ENCODE measurements at regions not wholly inside any gene's neighbourhood (a gene's known extent, or its start where the extent isn't known, plus 50 kb on each side); places are given as distances from the start of the nearest gene placed in this dataset.

DNA sequence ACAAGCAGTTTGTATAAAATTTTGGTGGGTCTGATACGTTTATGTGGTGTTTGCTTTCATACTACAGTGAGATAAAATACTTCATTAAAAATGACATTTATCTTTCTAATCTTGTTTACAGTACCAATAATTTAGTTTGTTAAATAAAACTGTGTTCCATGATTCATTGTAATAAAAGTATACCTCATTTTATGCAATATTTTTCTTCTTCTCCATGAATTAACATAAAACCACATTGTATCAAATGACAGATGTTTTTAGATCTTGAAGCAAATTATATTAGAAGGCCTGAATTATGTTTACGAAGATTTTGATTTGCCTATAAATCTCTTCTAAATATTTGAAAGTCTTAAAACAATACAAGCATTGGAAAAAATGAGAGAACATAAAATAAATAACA is 1443.0 kb upstream of the CDH6 start:
- no peaks in the 10 kb centered on the region for H3K36me3 ChIP-seq (replicated peaks in 1 of 2; ENCODE audit: insufficient read depth in 1 of 2, low read depth in 2 of 2)
- WGBS, 2 donors: 20 to 29% methylated on average over 2 of the region's 2 CpGs
- H3K9me3 ChIP-seq: no peaks in the 10 kb centered on the region
- no peak overlapping the region for H3K27ac ChIP-seq
- TF ChIP-seq, protein P1, sequence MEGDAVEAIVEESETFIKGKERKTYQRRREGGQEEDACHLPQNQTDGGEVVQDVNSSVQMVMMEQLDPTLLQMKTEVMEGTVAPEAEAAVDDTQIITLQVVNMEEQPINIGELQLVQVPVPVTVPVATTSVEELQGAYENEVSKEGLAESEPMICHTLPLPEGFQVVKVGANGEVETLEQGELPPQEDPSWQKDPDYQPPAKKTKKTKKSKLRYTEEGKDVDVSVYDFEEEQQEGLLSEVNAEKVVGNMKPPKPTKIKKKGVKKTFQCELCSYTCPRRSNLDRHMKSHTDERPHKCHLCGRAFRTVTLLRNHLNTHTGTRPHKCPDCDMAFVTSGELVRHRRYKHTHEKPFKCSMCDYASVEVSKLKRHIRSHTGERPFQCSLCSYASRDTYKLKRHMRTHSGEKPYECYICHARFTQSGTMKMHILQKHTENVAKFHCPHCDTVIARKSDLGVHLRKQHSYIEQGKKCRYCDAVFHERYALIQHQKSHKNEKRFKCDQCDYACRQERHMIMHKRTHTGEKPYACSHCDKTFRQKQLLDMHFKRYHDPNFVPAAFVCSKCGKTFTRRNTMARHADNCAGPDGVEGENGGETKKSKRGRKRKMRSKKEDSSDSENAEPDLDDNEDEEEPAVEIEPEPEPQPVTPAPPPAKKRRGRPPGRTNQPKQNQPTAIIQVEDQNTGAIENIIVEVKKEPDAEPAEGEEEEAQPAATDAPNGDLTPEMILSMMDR (IDR thresholded peaks at IDR 0.05): no peak
- DNase-seq: no peak
- H3K27me3 ChIP-seq: no peaks in the 10 kb centered on the region
- no peak for ATAC-seq
- no peaks in the 10 kb centered on the region for H3K4me1 ChIP-seq
- no peak overlapping the region for H3K4me3 ChIP-seq
- intact Hi-C loops (cut with DNase I): no loop called here

DNA sequence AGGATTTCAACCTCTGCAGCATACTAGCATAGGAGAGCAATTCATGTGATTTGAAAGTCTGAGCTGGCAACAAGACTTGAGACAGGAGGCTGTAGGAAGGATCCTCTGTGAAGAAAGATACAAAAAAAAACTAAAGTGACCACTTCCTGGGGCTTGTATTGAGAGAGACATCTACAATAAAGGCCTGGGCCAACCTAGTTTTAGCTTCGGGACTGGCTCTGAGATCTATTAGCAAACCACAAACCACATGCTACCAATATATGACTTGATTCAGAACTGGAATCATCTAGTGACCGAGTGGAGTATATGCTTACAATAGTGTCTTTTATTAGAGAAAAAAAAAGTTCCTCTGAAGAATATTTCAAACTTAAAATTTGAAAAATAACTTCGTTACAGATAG is 1448.9 kb upstream of the CDH6 start:
- 49 to 62% methylated on average over 3 of the region's 3 CpGs for WGBS, 2 donors

DNA sequence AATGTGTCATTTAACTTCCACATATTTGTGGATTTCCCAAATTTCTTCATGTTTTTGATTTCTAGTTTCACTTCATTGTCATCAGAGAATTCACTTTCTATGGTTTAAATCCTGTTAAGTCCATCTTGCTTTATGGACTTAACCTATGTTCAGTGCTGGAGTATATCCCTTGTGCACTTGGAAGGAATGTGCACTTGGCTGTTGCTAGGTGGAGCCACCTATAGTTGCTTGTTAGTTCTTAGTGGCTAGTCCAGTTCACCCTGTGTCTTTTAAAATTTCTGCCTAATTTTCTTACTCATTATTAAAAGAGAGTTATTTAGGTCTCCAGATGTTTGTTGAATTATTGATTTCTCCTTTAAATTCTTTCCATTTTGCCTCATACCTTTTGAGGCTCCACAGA is 1472.5 kb upstream of the CDH6 start:
- H3K9me3 ChIP-seq: no peaks in the 10 kb centered on the region
- no peak overlapping the region for H3K4me3 ChIP-seq
- no peaks in the 10 kb centered on the region for H3K27me3 ChIP-seq
- intact Hi-C loops (cut with DNase I): no loop called here
- H3K4me1 ChIP-seq: no peaks in the 10 kb centered on the region
- no peak for ATAC-seq
- H3K27ac ChIP-seq: no peak overlapping the region
- TF ChIP-seq, protein P1 (IDR thresholded peaks at IDR 0.05): no peak
- TF ChIP-seq POLR2A (IDR thresholded peaks at IDR 0.05): no peak
- no peaks in the 10 kb centered on the region for H3K36me3 ChIP-seq (replicated peaks in 1 of 2; ENCODE audit: insufficient read depth in 1 of 2, low read depth in 2 of 2)
- no peak for DNase-seq

More for the DNA sequence above, 1448.9 kb upstream of the CDH6 start:
- no peak for TF ChIP-seq POLR2A (IDR thresholded peaks at IDR 0.05)
- TF ChIP-seq, protein P1 (IDR thresholded peaks at IDR 0.05): no peak
- Histone ChIP-seq H3K4me1 (no peaks in the 10 kb centered on the region), H3K27ac (no peak overlapping the region), H3K4me3 (no peak overlapping the region), H3K9me3 (no peaks in the 10 kb centered on the region), H3K27me3 (no peaks in the 10 kb centered on the region), H3K36me3 (replicated peaks in 1 of 2; ENCODE audit: insufficient read depth in 1 of 2, low read depth in 2 of 2) (no peaks in the 10 kb centered on the region)
- DNase-seq: no peak
- no peak for ATAC-seq
- intact Hi-C loops (cut with DNase I): no loop called here

DNA sequence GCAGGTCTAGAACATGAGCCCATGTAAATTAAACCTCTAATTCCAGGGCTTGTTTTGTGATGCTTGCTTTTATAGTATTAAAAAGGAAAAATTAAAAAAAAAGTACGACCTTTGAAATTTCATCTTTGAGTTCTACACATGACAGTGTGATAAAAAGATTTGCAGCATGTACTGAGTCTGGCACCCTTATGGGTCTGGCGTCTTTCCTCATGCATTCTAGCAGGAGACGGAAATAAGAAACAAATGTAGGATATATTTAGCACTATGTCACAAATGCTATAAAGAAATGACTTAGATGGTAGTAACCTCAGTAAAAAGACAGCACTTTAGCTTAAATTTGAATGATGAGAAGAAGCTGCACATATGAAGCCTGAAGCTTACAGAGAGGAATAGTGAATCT is 1474.3 kb upstream of the CDH6 start:
- H3K4me3 ChIP-seq: no peak overlapping the region
- ATAC-seq (no peak), DNase-seq (no peak)
- no peak for TF ChIP-seq POLR2A (IDR thresholded peaks at IDR 0.05)
- TF ChIP-seq, protein P1 (IDR thresholded peaks at IDR 0.05): no peak
- no peaks in the 10 kb centered on the region for H3K27me3 ChIP-seq
- no peaks in the 10 kb centered on the region for H3K36me3 ChIP-seq (replicated peaks in 1 of 2; ENCODE audit: insufficient read depth in 1 of 2, low read depth in 2 of 2)
- H3K27ac ChIP-seq: no peak overlapping the region
- H3K9me3 ChIP-seq: no peaks in the 10 kb centered on the region
- intact Hi-C loops (cut with DNase I): no loop called here
- 49 to 54% methylated on average over 3 of the region's 3 CpGs for WGBS, 2 donors
- H3K4me1 ChIP-seq: no peaks in the 10 kb centered on the region

DNA sequence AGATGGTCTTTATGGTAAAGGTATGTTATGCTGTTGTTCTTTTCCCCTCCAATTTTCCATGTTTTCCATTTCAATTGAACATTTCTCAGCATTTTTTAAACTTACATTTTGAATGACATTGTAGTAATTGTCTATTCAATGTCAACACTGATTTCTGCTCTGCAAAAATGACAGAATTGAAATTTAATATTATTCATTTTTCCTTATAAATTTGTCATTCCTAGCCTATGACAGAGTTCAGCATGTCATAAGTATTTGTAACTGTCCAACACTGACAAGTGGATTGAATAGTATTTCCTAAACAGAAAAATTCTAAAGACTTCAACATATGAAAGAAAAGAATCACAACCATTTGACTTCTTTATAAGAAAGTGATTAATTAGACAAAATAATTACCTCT is 1478.3 kb upstream of the CDH6 start:
- no peaks in the 10 kb centered on the region for H3K27me3 ChIP-seq
- DNase-seq (no peak), ATAC-seq (no peak)
- no peak overlapping the region for H3K27ac ChIP-seq
- intact Hi-C loops (cut with DNase I): no loop called here
- no peaks in the 10 kb centered on the region for H3K36me3 ChIP-seq (replicated peaks in 1 of 2; ENCODE audit: insufficient read depth in 1 of 2, low read depth in 2 of 2)
- no peaks in the 10 kb centered on the region for H3K4me1 ChIP-seq
- no peaks in the 10 kb centered on the region for H3K9me3 ChIP-seq
- no peak overlapping the region for H3K4me3 ChIP-seq
- TF ChIP-seq, protein P1 (IDR thresholded peaks at IDR 0.05): no peak
- TF ChIP-seq POLR2A (IDR thresholded peaks at IDR 0.05): no peak

Measured in body of pancreas (tissue), 4 donors.